ENCODE measurements at regions not wholly inside any gene's neighbourhood (a gene's known extent, or its start where the extent isn't known, plus 50 kb on each side); places are given as distances from the start of the nearest gene placed in this dataset.

DNA sequence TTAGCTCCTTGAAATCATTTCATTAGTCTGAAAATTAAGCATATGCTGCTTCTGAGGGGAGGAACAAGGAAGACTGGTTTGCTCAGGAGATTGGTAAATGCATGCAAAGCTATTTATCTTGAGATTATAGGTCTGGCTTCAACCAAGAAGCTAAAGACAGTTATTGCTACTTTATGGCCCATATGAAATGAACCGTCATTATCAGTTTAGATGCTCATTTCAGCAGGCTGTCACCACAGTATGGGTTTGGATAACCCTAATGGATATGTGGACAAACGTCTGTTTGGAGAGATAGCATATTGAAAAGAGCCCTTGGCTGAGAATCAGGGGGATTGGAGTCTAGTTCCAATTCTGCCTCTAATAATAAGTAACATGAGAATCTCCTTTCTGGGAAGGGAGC, 922.6 kb downstream of the TUSC7 start:
- TF ChIP-seq, protein P1, sequence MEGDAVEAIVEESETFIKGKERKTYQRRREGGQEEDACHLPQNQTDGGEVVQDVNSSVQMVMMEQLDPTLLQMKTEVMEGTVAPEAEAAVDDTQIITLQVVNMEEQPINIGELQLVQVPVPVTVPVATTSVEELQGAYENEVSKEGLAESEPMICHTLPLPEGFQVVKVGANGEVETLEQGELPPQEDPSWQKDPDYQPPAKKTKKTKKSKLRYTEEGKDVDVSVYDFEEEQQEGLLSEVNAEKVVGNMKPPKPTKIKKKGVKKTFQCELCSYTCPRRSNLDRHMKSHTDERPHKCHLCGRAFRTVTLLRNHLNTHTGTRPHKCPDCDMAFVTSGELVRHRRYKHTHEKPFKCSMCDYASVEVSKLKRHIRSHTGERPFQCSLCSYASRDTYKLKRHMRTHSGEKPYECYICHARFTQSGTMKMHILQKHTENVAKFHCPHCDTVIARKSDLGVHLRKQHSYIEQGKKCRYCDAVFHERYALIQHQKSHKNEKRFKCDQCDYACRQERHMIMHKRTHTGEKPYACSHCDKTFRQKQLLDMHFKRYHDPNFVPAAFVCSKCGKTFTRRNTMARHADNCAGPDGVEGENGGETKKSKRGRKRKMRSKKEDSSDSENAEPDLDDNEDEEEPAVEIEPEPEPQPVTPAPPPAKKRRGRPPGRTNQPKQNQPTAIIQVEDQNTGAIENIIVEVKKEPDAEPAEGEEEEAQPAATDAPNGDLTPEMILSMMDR (IDR thresholded peaks at IDR 0.05; ENCODE audit: borderline replicate concordance, extremely low read depth, low read length, poor library complexity, severe bottlenecking) = no peak
- no peak for TF ChIP-seq EZH2 (IDR thresholded peaks at IDR 0.05; ENCODE audit: borderline replicate concordance, low read depth, low read length, severe bottlenecking)
